Cardiac muscle cell (in vitro differentiated cells and primary cell): ENCODE measurements at regions not wholly inside any gene's neighbourhood (a gene's known extent, or its start where the extent isn't known, plus 50 kb on each side); places are given as distances from the start of the nearest gene placed in this dataset.

Experiments
- DNase-seq, 2 donors: peaks; one replicate each; pipeline versions ENCODE4 v3.0.0 to v3.0.0-alpha.2; 2010 to 2017; ENCODE audit warnings: low read depth in 1 of 2, low spot score in 1 of 2
- H3K27ac ChIP-seq: fragments of 200-600 bp; sonication (generic); 2 replicates; pipeline ENCODE4 v1.5.1; 2016
- H3K27me3 ChIP-seq: fragments of 200-600 bp; sonication (generic); 2 replicates; pipeline ENCODE4 v1.6.0; 2016; ENCODE audit warnings: control low read depth
- H3K36me3 ChIP-seq: fragments of 200-600 bp; sonication (generic); 2 replicates; pipeline ENCODE4 v1.5.1; 2016; ENCODE audit warnings: control low read depth
- H3K4me1 ChIP-seq: fragments of 200-600 bp; sonication (generic); 2 replicates; pipeline ENCODE4 v1.8.1; 2017; ENCODE audit warnings: low read depth, mild to moderate bottlenecking, mixed run types
- H3K4me3 ChIP-seq: fragments of 200-600 bp; sonication (generic); 2 replicates; pipeline ENCODE4 v1.5.1; 2016; ENCODE audit warnings: mild to moderate bottlenecking
- H3K9me3 ChIP-seq: fragments of 200-600 bp; sonication (generic); 2 replicates; pipeline ENCODE4 v1.5.1; 2017; ENCODE audit warnings: low read depth, mild to moderate bottlenecking, control low read depth
- TF ChIP-seq, protein P1 (sequence below): IDR thresholded peaks from 2 replicates; pipeline ENCODE4 v1.5.1; 2012; ENCODE audit warnings: low read depth, mild to moderate bottlenecking, low read length

DNA sequence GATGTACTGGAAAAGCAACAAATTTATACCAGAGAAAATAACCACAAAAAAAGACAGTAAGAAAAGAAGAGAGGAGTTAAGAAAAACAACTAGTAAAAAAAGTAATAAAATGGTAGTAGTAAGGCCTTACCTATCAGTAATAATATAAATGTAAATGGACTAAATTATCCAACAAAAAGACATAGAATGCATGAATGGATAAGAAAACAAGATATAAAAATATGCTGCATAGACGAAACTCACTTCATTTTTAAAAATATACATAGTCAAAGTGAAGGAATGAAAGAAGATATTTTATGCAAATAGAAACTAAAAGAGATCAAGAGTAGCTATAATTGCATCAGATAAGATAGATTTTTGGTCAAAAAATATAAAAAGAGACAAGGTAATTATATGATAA lies 739.1 kb downstream of the DNAJB9 start:
- Histone ChIP-seq H3K4me1 (no peaks in the 10 kb centered on the region), H3K4me3 (no peak overlapping the region), H3K27ac (no peak overlapping the region), H3K27me3 (no peaks in the 10 kb centered on the region), H3K36me3 (no peaks in the 10 kb centered on the region), H3K9me3 (no peaks in the 10 kb centered on the region)
- TF ChIP-seq, protein P1, sequence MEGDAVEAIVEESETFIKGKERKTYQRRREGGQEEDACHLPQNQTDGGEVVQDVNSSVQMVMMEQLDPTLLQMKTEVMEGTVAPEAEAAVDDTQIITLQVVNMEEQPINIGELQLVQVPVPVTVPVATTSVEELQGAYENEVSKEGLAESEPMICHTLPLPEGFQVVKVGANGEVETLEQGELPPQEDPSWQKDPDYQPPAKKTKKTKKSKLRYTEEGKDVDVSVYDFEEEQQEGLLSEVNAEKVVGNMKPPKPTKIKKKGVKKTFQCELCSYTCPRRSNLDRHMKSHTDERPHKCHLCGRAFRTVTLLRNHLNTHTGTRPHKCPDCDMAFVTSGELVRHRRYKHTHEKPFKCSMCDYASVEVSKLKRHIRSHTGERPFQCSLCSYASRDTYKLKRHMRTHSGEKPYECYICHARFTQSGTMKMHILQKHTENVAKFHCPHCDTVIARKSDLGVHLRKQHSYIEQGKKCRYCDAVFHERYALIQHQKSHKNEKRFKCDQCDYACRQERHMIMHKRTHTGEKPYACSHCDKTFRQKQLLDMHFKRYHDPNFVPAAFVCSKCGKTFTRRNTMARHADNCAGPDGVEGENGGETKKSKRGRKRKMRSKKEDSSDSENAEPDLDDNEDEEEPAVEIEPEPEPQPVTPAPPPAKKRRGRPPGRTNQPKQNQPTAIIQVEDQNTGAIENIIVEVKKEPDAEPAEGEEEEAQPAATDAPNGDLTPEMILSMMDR = no peak
- DNase-seq = no peak

DNA sequence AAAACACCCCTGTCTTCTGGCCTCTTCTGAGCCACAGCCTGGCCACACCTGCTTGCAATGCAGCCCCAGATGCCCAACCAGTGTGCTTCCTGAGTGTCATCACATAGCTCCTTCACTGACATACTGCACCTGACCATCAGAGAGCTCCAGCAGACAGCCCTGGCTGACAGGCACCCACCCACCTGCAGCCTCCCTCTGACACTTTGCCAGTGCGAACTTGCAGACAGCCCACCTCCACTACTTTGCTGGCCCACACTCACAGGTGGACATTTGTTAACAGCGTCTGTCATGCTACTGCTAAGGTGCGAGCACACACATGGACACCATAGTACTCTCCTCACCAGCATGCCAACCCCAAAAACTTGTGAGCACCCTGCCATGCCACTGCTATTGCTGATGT lies 740.1 kb downstream of the DNAJB9 start:
- DNase-seq = no peak
- Histone ChIP-seq H3K4me1 (no peaks in the 10 kb centered on the region), H3K9me3 (no peaks in the 10 kb centered on the region), H3K36me3 (no peaks in the 10 kb centered on the region), H3K27me3 (no peaks in the 10 kb centered on the region), H3K27ac (no peak overlapping the region), H3K4me3 (no peak overlapping the region)
- TF ChIP-seq, protein P1 = no peak

DNA sequence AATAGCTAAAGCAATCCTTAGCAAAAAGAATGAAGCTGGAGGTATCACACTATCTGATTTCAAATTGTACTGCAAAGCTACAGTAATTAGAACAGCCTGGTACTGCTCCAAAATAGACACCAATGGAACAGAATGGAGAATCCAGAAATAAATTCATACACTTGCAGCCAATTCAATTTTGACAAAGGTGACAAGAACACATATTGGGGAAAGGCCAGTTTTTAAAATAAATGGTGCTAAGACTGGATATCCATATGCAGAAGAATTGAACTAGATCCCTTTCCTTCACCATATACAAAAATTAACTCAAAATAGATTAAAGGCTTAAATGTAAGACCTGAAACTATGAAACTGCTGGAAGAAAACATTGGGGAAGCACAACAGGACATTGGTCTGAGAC lies 748.5 kb downstream of the DNAJB9 start:
- DNase-seq = no peak
- no peak overlapping the region for H3K4me3 ChIP-seq
- H3K27me3 ChIP-seq = no peaks in the 10 kb centered on the region
- no peaks in the 10 kb centered on the region for H3K9me3 ChIP-seq
- no peaks in the 10 kb centered on the region for H3K4me1 ChIP-seq
- TF ChIP-seq, protein P1 = no peak
- H3K36me3 ChIP-seq = no peaks in the 10 kb centered on the region
- no peak overlapping the region for H3K27ac ChIP-seq

DNA sequence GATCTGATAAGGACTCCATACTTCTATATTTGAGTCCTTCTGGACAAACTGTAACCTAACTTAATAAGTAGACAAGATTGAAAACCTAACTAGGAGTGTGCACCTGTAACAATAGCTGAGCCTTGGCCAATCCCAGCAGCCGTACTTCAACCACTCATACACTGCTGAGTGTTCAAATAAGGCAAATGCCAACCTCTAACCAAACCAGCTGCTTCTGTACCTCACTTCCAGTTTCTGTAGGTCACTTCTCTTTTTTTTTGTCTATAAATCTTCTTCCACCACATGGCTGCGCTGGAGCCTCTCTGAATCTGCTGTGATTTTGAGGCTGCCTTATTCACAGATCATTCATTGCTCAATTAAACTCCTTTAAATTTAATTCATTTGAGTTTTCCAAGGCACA lies 753.2 kb downstream of the DNAJB9 start:
- TF ChIP-seq, protein P1 = no peak
- H3K27ac ChIP-seq = no peak overlapping the region

DNA sequence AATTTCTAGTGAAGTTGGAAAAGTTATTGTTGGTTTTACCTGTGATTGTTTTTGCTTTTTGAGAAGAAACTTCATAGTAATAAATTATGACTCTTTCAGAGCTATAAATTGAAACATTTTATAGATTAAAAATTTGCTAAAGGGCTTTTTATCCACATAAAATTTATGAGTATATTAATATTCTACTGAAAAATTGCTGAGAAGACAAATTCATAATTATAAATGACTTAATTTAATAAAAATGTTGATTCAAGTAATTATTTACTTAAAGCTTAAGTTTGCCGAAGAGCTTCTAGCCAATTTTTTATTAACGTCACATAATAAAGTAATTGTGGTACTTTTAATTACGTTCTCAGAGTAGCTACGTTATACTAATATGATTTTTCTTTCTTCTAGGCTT lies 761.7 kb downstream of the DNAJB9 start:
- Histone ChIP-seq H3K4me3 (no peak overlapping the region), H3K27me3 (no peaks in the 10 kb centered on the region), H3K4me1 (no peaks in the 10 kb centered on the region), H3K9me3 (no peaks in the 10 kb centered on the region), H3K36me3 (no peaks in the 10 kb centered on the region), H3K27ac (no peak overlapping the region)
- TF ChIP-seq, protein P1 = no peak
- no peak for DNase-seq

More for the DNA sequence above, 753.2 kb downstream of the DNAJB9 start:
- H3K4me3 ChIP-seq = no peak overlapping the region
- no peaks in the 10 kb centered on the region for H3K27me3 ChIP-seq
- H3K36me3 ChIP-seq = no peaks in the 10 kb centered on the region
- no peak for DNase-seq
- H3K4me1 ChIP-seq = no peaks in the 10 kb centered on the region
- no peaks in the 10 kb centered on the region for H3K9me3 ChIP-seq

DNA sequence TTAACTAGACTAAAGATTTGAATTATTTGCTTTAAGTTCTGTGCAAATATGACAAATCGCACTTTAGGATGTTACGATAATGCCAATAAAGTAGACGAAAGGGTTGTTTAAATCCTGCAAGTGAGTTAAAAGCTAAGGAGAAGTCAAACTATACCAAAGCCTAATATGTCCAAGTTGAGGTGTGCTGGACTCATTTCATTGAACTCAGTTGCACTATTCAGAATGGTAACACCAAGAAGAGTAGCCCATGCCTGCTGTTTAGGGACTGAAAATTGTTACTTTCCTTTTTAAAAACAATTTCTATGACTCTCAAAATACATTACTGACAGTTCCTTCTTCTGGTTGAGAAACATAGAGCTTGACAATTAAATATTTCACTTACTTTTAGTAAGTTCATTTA lies 766.3 kb downstream of the DNAJB9 start:
- H3K9me3 ChIP-seq = no peaks in the 10 kb centered on the region
- H3K4me1 ChIP-seq = no peaks in the 10 kb centered on the region
- no peak for DNase-seq
- H3K27ac ChIP-seq = no peak overlapping the region
- no peaks in the 10 kb centered on the region for H3K36me3 ChIP-seq
- no peak overlapping the region for H3K4me3 ChIP-seq
- H3K27me3 ChIP-seq = no peaks in the 10 kb centered on the region
- TF ChIP-seq, protein P1 = no peak
